ENCODE measurements at regions not wholly inside any gene's neighbourhood (a gene's known extent, or its start where the extent isn't known, plus 50 kb on each side); places are given as distances from the start of the nearest gene placed in this dataset.
"Not testable (repeated sequence)": the region's sequence is repeated elsewhere in the genome, so short reads cannot be mapped to it uniquely, and the experiment has no call there.

DNA sequence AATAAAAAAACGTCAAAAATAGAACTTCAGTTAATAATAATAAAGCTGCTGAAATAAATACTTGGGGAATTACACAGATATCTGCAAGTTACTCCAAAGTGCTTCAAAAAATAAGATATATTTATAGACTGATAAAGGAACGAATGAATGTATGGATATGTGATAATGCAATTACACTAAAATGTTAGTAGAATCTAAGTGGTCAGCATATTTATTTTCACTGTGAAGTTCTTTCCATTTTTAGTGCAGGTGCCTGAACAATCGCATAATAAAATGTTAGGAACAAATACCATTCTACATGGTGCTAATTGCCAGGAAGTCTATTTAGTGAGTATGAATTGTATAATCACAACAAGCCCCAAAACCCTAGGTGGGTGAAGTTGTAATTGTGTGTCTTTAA, 169.6 kb upstream of the RGPD4 start:
- DNase-seq, result no peak

DNA sequence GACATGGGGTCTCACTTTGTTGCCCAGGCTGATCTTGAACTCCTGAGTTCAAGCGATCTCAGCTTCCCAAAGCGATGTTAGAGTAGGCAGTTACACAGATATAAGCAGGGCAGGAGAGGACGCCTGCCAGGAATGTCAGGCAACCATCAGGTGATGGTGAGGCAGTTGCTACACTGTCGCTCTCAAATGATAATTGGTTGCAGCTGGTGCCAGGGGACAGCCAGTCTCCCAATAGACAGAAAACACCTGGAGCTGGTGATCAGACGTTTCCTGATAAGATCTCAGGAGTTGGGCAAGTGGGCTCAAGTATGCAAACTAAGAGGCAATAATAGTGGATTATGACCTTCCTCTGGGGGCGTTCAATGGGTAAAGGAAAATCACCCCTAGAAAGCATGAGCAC, 163.1 kb upstream of the RGPD4 start:
- DNase-seq, result no peak

DNA sequence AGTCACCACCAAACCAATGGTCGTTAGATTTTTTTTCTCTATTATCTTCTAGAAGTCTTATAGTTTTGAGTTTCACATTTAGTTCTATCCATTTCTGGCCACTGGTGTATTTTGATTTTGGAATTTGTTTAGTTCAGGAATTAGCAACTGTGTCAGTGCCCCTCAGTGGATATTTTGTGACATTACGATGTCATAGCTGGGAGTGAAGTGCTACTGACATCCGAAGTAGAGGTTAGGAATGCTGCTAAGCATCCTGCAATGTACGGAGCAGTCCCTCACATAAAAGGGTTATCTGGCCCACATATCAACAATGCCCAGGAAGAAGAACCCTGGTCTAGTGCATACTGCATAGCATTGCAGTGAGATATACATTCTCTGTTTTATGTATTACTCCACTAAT, 157.4 kb upstream of the RGPD4 start:
- DNase-seq, result no peak

DNA sequence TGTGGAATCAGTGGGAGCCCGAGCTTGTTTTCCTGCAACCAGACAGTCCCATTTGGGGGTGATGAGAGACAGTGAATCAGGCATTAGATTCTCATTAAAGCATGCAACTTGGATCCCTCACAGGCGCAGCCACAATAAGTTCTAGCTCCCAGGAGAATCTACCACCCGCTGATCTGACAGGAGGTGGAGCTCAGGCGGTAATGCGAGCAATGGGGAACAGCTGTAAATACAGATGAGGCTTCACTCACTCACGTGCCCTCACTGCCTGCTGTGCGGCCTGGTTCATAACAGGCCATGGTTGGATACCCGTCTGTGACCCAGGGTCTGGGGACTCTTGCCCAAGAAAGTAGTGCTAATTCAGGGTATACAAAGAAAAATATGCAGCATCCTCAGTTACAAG, 144.8 kb upstream of the RGPD4 start:
- DNase-seq, result no peak

DNA sequence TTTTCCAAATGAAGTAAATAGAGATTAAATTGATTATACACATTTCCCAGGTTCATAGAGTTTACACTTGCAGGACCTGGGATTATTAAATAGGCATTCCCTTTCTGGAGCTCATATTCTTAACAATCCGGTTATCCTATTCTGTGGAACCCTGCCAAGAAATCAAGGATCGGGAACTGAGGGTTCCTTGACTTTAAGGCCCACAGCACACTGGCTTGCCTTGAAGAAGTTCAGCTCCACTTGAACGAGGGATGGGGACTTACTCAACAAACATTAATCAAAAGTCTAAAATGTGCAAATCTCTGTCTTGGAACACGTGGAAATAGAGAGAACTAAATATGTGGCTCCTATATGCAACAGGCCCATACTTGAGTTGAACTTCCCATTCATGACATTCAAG, 142.3 kb upstream of the RGPD4 start:
- DNase-seq, result no peak

DNA sequence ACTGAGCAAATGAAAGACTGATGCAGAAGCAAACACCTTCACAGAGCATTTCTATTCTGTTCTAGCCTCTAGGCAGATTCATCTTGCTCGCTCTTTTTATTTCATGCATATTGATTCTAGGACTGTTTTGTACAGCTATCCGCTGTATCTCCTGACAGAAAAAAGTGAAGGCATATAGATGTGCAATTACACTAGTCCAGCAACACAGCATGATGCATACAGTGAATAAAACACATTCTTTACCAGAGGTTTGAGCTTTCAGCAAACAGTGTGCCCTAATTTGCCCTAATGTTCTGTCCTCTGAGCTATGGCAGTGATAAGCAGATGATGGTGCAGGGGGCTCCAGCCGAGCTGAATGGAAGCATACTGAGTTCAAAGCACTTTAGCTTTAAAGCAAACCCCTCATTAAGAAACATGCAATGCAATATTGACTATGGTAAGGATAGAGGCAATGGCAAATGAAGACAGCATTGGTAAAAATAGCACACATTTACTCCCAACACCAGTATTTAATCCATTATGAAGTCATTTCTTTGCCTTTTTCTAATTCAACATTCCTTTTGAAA, 141.2 kb upstream of the RGPD4 start:
- DNase-seq, result no peak

DNA sequence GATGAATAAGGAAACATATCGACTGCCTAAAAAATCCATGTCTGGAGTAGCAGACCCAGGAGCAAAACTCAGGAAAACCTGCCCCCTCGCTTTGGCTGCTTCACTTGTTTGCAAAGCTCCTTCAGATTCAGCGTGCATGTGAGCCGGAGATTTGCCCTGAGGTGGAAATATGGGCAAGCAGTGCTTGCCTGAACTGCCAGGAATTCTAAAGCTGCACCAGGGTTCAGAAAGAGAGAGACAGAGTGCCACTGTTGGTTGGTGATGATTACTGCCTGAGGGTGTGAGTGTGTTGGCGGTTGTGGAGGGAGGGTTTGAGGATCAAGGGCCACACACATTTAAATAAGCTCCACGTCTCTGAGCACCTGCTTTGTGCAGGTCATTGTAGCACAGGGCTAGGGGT, 139.6 kb upstream of the RGPD4 start:
- DNase-seq, result no peak

DNA sequence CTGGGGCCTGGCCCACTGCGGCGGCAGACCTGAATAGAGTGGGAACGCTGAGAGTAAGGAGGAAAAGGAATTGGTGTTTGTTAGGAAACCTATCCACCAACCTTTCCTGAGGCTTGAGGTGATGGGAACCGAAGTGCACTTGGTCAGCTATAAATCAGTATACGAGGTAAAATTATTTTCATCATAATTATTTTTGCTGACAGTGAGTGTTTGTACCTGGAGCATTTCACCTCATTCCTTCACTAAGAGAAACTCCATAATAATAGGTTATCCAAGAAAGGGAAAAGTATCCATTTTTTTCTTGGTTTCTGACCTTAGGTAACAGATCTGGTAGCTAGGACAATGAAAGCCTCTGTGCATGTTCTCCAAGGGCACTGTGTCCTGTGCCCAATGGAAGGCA, 138.6 kb upstream of the RGPD4 start:
- no peak for DNase-seq

DNA sequence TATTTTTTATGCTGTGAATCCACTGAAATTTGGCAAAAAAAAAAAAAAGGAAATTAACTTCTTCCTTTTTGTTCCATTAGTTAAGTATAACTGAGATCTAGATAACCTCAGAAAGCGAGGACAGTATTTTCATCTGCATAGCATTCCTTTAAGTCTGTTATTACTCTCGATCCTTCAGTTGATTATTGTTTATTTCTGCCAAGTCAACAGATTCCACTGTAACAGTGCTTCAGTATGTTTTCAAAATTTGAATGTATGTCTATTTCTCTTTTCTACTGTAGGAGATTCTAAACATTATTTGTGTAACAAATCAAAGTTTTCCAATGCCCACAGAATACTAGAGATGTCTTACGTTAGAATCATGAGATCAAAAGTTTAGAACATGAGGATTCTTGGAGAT, 133.1 kb upstream of the RGPD4 start:
- no peak for DNase-seq

DNA sequence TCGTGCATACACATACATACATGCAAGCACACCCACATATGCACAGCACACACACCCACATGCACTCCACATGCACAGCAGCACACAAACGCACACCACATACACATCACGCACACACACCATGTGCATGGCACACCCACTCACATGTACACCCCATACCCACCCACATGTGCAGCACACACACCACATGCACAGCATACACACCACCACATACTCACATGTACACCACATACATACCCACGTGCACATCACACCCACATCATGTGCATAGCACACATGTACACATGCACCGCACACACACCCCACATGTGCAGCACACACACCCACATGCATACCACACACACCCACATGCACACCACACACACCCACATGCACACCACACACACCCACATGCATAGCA, 132.0 kb upstream of the RGPD4 start:
- DNase-seq, result no peak

DNA sequence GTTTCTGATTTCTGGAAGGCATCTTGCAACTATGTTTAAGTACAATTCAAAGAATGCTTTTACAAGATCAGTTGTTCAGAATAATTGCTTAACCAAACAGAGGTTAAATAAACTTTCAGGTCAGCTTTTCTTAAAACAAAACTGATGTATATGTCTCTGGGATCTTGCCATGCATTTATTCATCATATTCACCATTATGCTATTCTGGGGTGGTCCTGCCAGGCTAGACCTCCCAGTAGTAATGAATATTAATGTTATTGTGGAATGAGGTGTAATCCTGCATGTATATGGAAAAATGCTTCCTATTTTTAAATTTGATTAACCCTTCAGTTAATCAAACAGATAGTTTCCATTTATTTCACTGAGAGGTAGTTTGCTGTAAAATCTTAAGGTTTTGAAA, 129.3 kb upstream of the RGPD4 start:
- no peak for DNase-seq

DNA sequence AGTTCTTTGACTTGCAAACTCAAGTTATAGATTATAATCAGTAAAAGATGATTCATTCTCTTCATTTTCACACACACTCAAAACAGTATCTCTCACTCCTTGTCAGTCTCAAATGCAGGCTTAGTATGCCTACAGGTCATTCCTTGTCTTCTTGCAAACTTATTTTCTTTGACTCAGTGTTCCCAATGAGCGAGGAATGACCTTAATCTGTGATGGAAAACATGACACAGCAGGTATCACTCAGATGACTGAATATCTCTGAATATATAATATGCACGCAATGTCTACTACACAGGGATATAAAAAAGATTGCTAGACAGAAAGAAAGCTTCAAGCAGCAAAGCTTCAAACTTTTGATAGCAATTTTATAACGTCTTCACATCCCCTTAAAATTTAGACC, 127.8 kb upstream of the RGPD4 start:
- DNase-seq, result no peak

DNA sequence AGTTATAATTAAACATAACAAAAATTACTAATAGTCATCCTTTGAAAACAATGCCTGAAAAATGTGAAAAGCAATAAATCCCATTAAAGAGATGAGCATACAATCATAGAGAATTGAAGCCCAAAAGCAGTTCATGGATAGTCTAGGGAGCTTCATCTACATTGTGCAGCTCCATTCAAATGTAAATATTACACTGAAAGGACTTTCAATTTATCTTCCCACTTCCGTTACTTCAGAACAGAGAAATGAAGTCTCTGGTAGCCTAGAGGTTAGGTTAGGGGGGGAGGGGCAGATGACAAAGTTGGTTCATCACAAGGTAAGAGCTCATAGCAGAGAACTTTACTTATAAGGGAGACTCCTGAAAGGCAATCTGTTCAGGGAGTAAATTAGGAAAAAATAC, 126.6 kb upstream of the RGPD4 start:
- no peak for DNase-seq

DNA sequence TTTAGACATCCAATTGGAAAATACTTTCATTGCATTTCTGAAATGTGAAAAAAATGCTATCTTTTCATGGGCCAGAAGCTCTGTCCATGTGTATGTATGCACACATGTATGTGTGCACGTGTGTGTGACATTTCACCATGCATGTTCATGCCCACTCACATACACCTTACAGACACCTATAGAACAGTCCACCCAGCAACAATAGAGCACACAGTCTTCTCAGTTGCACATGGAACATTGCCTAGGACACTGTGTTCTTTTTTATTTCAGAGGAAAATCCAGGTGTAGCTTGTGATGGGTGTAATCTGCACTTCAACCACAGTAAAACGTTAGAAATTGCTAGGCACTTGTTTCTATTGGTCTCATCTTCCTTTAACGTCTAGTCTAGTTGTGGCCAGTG, 114.8 kb upstream of the RGPD4 start:
- no peak for DNase-seq

DNA sequence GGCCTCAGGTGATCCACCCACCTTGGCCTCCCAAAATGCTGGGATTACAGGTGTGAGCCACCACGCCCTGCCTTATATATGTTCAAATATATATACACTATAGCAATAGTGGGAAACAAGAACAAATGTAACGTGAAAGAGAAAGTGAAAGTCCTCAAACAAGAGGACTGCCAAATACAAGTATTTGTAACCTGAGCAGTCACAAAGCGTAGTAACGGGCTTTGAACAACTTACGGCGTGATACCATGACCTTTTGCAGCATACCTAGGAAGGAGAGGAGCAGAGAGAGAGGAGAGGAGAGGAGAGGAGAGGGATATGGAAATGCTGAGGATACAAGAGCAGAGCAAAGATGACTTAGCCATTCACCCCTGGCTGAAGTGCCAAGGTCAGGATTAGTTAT, 113.8 kb upstream of the RGPD4 start:
- no peak for DNase-seq

DNA sequence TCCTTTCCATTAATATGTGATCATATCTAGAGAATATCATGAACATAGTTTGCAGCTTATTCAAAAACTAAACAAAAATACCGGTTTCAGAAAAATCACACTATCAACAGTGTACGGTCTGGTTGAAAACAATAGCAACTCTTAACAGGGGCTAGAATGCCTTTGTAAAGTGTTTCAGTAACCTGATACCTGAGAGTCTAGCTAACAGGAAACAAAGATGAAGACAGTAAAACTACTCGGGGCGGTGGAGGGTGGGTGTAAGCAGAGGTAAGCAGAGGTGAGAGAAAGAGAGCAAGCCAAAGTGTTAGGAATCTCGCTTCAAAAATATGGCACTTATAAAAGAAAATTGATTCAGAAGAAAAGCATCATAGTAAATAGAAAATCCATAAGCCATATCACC, 109.0 kb upstream of the RGPD4 start:
- no peak for DNase-seq

DNA sequence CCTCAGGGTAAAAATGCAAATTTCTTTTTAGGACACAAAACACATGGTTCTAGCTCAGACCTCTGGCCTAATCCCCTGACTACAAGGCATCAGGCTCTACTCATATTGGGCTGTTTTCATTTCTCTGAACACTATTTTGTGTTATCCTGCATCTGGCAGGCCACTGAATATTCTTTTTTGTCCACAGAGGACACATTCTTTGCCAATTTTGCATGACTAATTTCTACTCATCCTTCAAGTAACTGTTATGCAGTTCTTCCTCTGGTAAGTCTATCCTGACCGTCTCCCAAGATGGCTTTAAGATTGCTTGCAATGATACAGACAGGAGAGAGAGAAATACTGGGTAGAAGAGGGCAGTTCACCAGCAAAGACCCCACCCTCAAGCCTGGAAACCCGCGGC, 107.6 kb upstream of the RGPD4 start:
- no peak for DNase-seq

DNA sequence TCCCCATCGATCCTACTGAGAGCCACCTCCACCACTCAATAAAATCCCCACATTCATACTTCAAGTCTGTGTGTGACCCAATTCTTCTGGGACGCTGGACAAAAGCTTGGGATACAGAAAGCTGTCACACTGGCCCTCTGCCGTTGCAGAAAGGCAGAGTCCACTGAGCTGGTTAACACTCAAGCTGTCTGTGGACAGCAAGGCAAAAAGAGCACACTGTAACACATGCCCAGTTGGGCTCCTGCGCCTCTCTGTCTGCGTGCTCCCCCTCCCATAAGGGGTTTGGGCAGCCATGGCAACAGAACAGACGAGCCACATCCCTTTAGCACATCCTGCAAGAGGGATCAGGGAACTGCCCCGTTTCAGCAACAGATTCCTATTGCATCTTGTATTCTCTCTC, 106.9 kb upstream of the RGPD4 start:
- DNase-seq, result no peak

DNA sequence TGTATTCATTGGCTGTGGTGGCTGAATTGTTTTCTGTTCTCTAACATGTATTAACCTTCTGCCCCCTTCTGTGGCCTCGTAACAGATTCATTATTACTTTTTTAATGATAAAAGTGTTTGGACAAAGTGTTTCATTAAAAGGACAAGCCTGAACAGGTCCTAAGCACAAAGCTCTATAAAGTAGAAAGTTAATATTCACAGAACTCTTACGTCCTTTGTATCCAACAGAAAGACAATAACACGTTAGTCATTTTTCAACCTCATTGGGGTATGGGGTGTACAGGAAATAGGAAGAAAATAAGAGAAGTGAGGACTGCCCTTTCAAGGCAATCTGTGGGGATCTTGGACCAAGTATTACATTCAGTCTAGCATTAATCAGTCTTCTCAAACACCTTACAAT, 105.5 kb upstream of the RGPD4 start:
- no peak for DNase-seq

DNA sequence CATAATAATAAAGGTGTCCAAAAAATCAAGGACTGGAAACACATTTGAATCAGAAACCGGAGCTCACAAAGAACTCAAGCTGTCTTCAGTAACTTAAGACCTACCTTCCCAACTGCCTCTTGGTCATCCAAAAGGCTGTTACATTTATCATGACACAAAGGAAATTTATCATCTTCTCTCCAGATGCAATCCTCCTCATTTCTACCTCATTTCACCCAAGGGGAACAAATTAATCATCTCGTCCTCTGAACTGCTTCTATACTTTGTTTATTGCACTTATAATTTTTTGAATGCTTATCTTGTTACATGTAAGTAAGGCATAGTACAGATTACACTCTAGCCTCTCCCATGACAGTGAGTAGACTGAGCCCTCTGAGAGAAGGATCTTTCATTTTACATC, 105.1 kb upstream of the RGPD4 start:
- no peak for DNase-seq

DNA sequence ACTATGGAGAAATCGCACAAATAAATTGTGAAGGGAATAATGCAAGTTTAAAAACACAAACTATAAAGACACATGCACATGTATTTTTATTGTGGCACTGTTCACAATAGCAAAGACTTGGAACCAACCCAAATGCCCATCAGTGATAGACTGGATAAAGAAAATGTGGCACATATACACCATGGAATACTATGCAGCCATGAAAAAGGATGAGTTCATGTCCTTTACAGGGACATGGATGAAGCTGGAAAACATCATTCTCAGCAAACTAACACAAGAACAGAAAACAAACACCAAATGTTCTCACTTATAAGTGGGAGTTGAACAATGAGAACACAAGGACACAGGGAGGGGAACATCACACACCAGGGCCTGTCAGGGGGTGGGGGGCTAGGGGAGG, 100.9 kb upstream of the RGPD4 start:
- DNase-seq, result not testable (repeated sequence)

DNA sequence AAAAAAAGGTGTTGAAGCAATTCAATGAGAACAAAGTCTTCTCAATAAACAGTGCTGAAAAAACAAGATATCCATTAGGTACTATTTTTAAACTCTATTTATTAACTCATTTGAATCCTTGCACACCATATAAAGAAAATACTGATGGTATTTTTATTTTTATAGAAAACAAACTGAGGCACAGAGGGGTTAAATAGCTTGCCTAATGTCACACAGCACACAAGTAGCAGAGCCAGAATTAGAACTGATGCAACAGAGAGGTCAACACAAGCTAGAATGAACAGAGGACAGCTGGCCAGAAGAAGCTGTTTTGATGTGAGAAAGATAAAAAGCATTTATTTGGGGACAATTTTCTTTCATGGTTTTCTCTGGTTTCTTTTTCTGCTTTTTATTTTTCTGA, 99.4 kb upstream of the RGPD4 start:
- no peak for DNase-seq

DNA sequence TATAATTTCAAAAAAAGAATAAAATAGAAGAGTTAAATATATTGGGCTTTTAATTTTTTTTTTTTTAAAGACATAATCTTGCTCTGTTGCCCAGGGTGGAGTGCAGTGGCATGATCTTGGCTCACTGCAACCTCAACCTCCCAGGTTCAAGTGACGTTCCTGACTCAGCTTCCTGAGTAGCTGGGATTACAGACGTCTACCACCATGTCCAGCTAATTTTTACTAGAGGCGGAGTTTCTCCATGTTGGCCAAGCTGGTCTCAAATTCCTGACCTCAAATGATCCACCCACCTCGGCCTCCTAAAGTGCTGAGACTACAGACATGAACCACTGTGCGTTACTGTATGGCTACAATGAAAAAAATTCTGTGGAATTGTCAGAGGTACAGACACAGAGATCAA, 98.1 kb upstream of the RGPD4 start:
- DNase-seq, result no peak

DNA sequence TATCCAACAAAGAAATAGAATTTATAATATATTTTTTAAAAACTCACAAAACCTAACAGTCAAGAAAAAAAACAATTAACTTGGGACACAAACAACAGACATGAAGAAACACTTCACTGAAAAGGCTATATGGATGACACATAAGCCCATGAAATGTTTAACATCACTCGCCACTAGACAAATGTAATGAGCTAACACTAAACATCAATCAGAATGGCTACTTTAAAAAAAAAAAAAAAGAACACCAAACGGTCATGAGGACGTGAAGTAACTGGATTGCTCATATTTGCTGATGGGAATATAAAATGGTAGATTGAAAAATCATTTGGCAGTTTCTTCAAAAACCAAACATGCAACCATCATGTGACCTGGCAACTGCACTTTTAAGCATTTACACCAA, 97.3 kb upstream of the RGPD4 start:
- no peak for DNase-seq

DNA sequence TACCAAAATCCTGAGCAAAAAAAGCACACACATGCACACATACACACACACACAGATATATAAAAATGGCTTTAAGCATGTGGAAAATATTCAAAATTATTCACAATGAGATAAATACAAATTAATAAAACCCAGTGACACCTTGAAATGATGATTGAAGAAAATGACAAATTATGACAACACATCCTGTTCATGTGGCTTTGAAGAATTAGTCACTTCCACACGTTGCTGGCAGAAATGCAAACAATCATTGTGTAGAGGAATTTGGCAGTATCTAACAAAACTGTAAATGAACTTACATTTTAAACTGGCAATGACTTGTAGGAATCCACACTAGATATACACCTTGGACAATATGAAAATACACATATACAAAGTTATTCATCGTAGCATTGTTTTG, 95.8 kb upstream of the RGPD4 start:
- DNase-seq, result no peak

DNA sequence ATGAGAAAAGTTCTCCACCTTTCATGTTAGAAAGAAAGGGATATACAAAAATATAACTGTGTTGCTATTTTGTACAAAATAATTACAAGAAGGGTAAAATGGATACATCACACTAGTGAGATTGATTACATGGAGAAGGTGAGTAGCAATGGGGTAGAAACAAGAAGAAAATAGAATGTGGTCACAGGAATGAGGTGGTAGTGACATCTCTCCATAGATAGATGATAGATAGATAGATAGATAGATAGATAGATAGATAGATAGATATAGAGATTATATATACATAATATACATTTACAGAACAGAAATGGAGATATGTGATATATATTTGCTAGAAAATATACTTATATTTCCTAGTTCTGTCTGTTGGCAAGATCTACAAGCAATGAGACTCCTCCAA, 95.3 kb upstream of the RGPD4 start:
- DNase-seq, result no peak
